GM21723 (cell line): ENCODE measurements at regions not wholly inside any gene's neighbourhood (a gene's known extent, or its start where the extent isn't known, plus 50 kb on each side); places are given as distances from the start of the nearest gene placed in this dataset.
"Not testable (repeated sequence)": the region's sequence is repeated elsewhere in the genome, so short reads cannot be mapped to it uniquely, and the experiment has no call there.

Experiments used
- ATAC-seq: cut with Tn5 transposase; IDR thresholded peaks from one replicate; pipeline ENCODE4 v1.9.1; 2021; ENCODE audit warnings: mild to moderate bottlenecking, moderate library complexity; ENCODE audit not compliant: unreplicated experiment

DNA sequence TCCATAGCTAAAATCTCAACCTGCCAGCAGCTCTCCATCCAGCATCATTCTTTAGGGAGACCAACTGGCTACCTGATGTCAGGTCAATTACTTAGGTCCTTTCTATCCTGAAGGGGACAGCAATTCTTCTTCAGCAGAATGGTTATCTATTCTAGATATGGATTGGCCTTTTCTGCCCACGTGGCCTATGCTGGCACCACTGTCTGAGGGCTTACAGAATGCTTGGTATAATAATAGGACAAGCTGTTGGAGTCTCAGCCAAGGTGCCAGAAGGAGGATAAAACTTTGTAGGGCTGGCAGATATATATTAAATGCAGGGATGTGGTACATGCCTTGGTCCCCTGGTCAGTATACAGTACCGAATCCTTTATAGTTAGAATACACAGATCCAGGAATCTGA is 89.8 kb upstream of the C1GALT1C1 start:
- ATAC-seq: no peak

DNA sequence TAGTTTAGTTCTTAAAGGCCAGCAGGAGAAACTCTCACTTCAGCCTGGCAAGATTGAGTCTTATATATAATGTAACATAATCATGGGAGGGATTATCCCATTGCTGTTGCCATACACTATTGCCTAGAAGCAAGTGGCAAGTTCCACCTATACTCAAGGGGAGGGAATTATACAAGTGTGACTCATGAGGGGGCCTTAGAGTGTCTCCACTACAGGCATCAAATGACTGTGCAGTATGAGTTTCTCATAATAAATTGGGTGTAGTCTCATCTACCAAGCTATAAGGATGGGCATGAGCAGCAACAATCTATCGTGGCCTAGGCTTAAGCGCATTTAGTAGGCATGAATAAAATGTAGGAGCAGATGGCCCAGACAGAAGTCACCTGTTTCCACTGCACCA is 89.1 kb upstream of the C1GALT1C1 start:
- ATAC-seq: no peak

DNA sequence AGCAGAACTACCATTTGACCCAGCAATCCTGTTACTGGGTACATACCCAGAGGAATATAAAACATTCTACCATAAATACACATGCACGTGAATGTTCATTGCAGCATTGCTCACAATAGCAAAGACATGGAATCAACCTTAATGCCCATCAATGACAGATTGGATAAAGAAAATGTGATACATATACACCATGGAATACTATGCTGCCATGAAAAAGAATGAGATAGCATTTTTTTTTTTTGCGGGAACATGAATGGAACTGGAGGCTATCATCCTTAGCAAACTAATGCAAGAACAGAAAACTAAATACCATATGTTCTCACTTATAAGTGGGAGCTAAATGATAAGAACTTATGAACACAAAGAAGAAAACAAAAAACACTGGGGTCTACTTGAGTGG is 72.5 kb upstream of the C1GALT1C1 start:
- not testable (repeated sequence) for ATAC-seq

DNA sequence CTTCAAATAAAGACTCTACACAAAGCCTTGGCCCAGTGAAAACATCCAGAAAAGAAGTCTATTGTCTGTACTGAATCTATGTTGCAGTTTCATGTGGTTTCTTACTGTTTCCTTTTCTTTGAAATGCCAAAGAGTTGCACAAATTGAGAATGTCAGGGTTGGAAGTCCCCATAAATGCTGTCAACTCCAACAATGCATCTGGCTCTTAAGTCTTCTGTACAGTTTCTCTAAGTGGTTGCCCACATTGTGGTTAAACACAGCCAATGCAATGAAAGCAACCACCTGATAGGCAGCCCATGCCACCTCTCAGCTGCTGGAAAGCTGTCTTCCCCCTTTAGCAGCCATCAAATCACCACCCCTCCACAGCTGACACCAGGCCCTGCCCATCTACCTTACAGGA is 67.2 kb upstream of the C1GALT1C1 start:
- peak; percentile 88 for ATAC-seq

DNA sequence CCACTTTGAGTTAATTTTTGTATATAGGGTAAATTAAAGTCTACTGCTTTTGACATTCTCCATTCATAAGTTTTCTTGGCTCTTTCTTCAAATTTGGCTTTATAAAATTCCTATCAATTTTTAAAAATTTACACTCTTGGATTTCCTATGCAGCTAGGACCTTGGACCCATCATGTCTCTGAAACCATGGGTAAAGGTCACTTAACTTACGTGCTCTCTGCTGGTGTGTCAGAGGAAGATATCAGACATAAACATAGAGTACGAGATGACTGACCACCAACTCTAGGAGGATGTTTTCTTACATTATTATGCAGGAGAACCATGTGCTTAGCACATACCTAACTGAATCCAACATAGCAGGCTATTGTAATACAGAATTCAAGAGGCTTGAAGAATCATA is 62.5 kb upstream of the C1GALT1C1 start:
- no peak for ATAC-seq

DNA sequence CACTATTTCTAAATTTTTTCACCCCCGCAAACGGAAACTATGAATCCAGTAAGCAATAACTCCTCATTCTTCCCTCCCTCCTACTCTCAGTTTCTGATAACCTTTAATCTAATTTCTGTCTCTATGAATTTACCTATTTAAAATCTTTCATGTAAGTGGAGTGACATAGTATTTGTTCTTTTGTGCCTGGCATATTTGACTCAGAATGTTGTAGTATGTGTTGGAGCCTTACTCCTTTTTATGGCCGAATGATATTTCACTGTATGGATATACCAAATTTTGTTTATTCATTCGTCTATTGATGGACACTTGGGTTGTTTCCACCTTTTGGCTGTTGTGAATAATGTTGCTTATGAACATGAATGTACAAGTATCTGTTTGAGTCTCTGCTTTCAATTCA is 61.1 kb upstream of the C1GALT1C1 start:
- ATAC-seq: no peak

DNA sequence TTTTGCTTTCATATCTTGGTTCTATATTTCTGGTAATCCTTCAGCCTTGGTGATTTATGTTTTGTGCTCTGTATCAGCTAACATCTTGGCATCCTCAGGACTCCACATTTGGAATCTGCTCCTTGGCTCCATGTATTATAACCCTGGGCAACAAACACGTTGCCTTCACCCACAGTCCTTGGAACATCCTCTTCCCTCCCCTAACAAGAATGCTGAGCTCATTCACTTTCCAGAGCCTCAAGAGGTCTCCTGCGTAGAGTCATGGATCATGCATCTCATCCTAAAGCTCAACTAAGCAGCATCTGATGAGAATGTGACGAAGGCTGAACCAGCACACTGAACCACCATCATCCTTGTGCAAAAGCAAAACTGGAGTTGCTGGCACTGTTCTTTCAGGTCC is 60.5 kb upstream of the C1GALT1C1 start:
- no peak for ATAC-seq

DNA sequence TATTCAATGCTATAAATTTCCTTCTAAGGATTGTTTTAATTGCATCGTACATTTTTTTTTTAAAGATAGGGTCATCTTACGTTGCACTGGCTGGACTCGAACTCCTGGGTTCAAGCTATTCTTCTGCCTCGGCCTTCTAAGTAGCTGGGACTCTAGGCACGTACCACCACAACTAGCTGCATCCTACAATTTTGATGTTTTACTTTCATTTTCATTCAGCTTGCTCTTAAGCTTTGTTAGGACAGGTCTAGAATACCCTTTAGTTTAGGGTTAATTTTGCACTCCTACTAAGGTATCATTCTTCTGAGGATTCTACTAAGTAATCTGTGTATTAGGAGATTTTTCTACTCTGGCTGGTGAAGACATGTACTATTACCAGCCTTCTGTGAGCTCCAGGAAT is 50.2 kb upstream of the C1GALT1C1 start:
- no peak for ATAC-seq
